AG09319 (cell line): ENCODE measurements at regions not wholly inside any gene's neighbourhood (a gene's known extent, or its start where the extent isn't known, plus 50 kb on each side); places are given as distances from the start of the nearest gene placed in this dataset.

Source experiments
- DNase-seq: peaks from one replicate; pipeline ENCODE4 v3.0.0-alpha.2; 2010; ENCODE audit warnings: low read depth; ENCODE audit errors: extremely low read depth
- TF ChIP-seq, protein P1 (sequence below): IDR thresholded peaks from 2 replicates; pipeline ENCODE4 v1.5.1; 2011; ENCODE audit warnings: low read depth, mild to moderate bottlenecking, inconsistent platforms, low read length, moderate library complexity

DNA sequence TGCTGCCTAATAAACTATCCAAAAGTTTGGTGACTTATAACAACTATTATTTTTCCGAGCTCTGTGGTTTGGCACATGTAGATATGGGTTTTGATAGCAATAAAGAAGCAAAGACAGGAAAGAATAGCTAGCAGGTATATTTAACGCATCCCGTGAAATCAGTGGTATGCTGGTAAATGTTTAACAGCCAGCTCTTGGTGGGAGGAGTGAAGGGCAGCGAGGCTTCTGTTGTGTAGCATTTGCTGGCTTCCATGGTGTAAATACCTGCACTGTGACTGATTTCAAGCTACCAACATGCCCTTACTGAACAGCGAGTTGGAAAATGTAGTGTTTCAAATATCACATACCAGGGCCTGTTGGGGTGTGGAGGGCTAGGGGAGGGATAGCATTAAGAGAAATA lies 291.0 kb downstream of the PRDM2 start:
- TF ChIP-seq, protein P1, sequence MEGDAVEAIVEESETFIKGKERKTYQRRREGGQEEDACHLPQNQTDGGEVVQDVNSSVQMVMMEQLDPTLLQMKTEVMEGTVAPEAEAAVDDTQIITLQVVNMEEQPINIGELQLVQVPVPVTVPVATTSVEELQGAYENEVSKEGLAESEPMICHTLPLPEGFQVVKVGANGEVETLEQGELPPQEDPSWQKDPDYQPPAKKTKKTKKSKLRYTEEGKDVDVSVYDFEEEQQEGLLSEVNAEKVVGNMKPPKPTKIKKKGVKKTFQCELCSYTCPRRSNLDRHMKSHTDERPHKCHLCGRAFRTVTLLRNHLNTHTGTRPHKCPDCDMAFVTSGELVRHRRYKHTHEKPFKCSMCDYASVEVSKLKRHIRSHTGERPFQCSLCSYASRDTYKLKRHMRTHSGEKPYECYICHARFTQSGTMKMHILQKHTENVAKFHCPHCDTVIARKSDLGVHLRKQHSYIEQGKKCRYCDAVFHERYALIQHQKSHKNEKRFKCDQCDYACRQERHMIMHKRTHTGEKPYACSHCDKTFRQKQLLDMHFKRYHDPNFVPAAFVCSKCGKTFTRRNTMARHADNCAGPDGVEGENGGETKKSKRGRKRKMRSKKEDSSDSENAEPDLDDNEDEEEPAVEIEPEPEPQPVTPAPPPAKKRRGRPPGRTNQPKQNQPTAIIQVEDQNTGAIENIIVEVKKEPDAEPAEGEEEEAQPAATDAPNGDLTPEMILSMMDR, result no peak

DNA sequence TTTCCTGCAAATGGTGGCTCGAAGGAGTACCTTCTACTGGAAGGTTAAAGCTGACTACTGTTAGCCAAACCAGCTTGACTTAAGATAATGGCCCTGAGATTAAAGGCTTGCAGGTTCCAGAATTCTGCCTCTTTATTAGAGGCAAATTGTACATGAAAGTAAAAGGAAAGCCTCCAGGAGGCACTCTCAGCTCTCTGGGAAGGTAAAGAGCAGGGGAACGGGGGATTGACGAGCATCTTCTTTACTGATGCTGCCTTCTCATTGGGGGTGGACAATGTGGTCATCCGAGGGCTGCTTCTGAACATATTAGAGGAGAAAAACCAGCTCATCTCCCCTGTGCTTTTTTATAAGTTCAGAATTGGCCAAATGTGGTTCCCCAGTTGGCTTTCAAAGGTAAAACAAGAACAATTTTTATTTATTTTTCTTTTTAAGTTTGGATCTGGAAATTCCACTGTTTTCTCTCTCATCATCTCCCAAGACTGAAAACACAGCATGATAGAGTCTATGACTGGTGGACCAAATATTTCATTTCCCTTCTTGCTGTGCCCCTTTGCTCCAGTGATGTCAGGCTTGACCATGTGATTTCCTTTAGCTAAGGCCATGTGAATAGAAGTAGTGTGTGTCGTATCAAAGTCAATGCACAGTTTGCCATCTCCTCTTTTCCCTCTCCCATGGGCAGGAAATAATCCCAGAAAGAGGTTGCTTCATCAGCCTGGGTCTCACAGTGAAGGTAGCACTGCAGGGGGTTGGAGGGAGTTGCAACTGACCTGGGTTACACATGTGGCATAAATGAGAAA lies 292.7 kb downstream of the PRDM2 start:
- DNase-seq, result no peak
- TF ChIP-seq, protein P1, result no peak

More for the DNA sequence above, 291.0 kb downstream of the PRDM2 start:
- DNase-seq, result no peak

DNA sequence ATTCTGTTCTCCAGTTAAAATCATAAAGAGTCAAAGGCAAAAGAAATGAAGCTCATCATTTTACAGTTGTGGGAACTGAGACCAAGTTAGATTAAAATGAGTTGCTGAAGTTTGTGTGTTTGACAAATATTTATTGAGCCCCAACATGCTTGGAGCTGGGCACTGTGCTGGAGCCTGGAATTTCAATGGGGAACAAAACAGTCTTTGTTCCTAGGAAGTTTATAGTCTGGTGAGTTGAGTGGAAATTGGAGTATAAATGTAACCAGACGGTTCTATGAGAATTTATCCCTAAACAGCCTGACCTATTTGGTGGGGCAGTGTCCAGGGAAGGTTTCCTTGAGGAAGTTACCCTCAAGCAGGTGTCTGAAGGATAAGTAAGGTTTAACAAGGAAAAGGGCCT lies 294.4 kb downstream of the PRDM2 start:
- TF ChIP-seq, protein P1, result no peak
- no peak for DNase-seq

DNA sequence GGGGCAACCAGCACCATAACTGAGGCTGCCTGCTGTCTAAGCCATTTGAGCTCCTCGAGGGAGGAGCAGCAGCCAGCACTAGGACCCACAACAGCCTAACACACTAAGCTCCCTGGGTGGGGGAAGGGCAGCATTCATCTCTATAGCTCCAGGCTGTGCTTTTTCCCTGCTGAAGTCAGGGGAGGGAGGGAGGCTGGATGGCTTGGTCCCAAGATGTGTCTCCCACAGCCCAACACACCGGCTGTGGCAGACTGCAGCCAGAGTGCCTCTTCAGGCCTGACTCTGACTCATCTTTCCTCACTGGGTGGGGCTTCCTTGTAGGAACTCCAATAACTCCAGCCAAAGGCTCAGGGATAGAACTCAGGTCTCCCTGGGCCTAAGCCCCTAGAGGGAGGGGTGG lies 296.3 kb downstream of the PRDM2 start:
- no peak for DNase-seq
- TF ChIP-seq, protein P1, result no peak

DNA sequence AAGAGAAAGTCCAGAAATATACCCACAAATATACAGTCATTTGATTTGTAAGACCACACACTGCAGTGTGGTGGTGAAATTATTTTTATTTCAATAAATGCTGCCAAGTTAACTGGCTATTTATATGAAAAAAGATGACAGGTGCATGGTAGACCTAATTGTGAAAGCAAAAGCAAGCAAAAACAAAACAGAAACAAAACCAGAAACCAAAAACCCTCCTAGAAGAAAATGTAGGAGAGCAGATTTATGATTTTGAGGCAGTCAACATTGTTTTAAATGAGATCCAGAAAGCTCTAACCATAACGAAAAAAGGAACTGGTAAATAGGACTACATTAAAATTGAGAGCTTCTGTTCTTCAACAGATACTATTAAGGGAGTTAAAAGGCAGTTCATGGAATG lies 303.6 kb downstream of the PRDM2 start:
- TF ChIP-seq, protein P1, result no peak
- DNase-seq, result no peak

DNA sequence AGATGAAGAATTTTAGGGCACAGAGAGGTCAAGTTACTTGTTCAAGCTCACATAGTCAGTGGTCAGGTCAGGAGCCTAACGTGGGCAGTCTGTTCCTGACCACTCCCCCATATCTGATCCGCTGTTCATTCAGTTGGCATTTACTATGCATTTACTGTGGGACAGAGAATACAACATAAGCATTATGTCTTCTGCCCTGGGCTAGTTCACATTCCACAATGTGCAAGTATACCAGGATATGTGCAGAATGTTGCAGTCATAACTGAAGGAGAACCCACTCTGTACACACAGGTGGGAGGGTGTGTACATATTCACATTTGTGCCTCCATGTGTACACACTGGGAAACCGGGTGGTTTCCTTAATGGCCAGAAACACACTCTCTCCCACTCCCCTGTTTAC lies 309.6 kb downstream of the PRDM2 start:
- TF ChIP-seq, protein P1, result no peak

DNA sequence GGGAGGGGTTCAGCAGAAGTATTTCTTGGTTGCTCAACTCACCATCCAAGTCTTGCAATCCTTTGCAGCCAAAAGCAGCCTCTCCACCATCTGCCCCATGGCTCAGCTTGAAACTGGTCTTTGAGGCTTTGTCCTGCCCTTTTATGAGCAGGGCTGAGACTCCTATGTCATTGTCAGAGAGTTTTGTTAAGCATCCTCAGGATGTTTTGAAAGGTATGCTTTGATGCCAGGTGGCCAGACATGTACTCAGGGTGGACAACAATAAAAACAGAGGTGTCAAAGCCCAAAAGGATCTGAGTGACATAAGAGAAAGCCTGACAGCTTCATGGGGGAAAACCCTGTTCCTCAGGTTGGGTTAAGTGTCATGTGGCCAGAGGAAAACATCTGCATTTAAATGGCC lies 310.5 kb downstream of the PRDM2 start:
- DNase-seq, result no peak
- TF ChIP-seq, protein P1, result no peak

More for the DNA sequence above, 309.6 kb downstream of the PRDM2 start:
- DNase-seq, result no peak
